H1 (cell line): ENCODE measurements at regions not wholly inside any gene's neighbourhood (a gene's known extent, or its start where the extent isn't known, plus 50 kb on each side); places are given as distances from the start of the nearest gene placed in this dataset.

Source experiments
- CTCF ChIA-PET: fragments of 300-600 bp; sonication (Branson Sonifier 250); formaldehyde crosslinking; loops from one replicate; lab custom pipeline; 2021; ENCODE audit not compliant: partially characterized antibody; lab: Charles Lee
- POLR2A ChIA-PET: fragments of 300-600 bp; sonication (Branson Sonifier 250); formaldehyde crosslinking; loops from one replicate; lab custom pipeline; 2021; ENCODE audit warnings: inconsistent platforms; ENCODE audit not compliant: partially characterized antibody; lab: Charles Lee
- DNase-seq, 2 experiments: peaks; one replicate each; pipeline versions ENCODE4 v3.0.0 to v3.0.0-alpha.2; 2010 to 2022; ENCODE audit warnings: low spot score in 2 of 2, low read depth in 1 of 2, mixed read lengths in 1 of 2
- FAIRE-seq: peaks from 2 replicates; lab custom pipeline; 2011; peaks lifted over from hg19 to GRCh38; lab: Jason Lieb, UNC
- H2AFZ ChIP-seq: 2 replicates; pipeline ENCODE4 v1.8.1; 2012; ENCODE audit warnings: low read length, inconsistent platforms
- H2AK5ac ChIP-seq: 2 replicates; pipeline ENCODE4 v1.6.1; 2013; ENCODE audit warnings: low read depth, low read length
- H2BK120ac ChIP-seq: replicated peaks from 2 replicates; pipeline ENCODE3; 2013; ENCODE audit warnings: low read depth, low read length, inconsistent platforms
- H2BK12ac ChIP-seq: 2 replicates; pipeline ENCODE4 v1.6.1; 2013; ENCODE audit warnings: low read depth, low read length
- H2BK15ac ChIP-seq: 2 replicates; pipeline ENCODE4 v1.6.1; 2013; ENCODE audit warnings: low read length
- H2BK20ac ChIP-seq: 2 replicates; pipeline ENCODE4 v1.6.1; 2013; ENCODE audit warnings: low read length
- H2BK5ac ChIP-seq: 2 replicates; pipeline ENCODE4 v1.6.1; 2013; ENCODE audit warnings: low read depth, low read length
- H3K14ac ChIP-seq: 2 replicates; pipeline ENCODE4 v1.6.1; 2013; ENCODE audit warnings: inconsistent platforms; ENCODE audit not compliant: insufficient read length
- H3K18ac ChIP-seq: 2 replicates; pipeline ENCODE4 v1.6.1; 2013; ENCODE audit warnings: low read length; ENCODE audit errors: extremely low read depth
- H3K23ac ChIP-seq: 2 replicates; pipeline ENCODE4 v1.6.1; 2013; ENCODE audit warnings: inconsistent platforms; ENCODE audit not compliant: insufficient read length
- H3K23me2 ChIP-seq: 2 replicates; pipeline ENCODE4 v1.6.1; 2013; ENCODE audit warnings: low read depth, low read length
- H3K27ac ChIP-seq: 2 replicates; pipeline ENCODE4 v1.6.1; 2011; ENCODE audit warnings: low read depth, low read length, inconsistent platforms
- H3K27me3 ChIP-seq, 4 experiments: replicated peaks in 1 of 4; 1 replicate in 1 of 4; 2 replicates in 3 of 4; pipeline versions ENCODE4 v1.6.1 to v1.8.1; 2011 to 2013; ENCODE audit warnings: low read length in 3 of 4, mild to moderate bottlenecking in 3 of 4, inconsistent platforms in 2 of 4, mixed read lengths in 2 of 4, moderate library complexity in 1 of 4; ENCODE audit not compliant: control insufficient read depth in 3 of 4, insufficient read depth in 3 of 4; ENCODE audit errors: extremely low read depth in 1 of 4
- H3K36me3 ChIP-seq, 4 experiments: 2 replicates each; pipeline versions ENCODE4 v1.6.1 to v1.8.1; 2011 to 2013; ENCODE audit warnings: mild to moderate bottlenecking in 4 of 4, low read length in 3 of 4, moderate library complexity in 2 of 4, control low read depth in 1 of 4, inconsistent platforms in 1 of 4; ENCODE audit not compliant: insufficient read depth in 4 of 4, control insufficient read depth in 2 of 4
- H3K4ac ChIP-seq: replicated peaks from 2 replicates; pipeline ENCODE3; 2013; ENCODE audit warnings: low read length, low read depth, mixed read lengths, inconsistent platforms; ENCODE audit not compliant: insufficient read length
- H3K4me1 ChIP-seq, 4 experiments: replicated peaks in 1 of 4; 1 replicate in 1 of 4; 2 replicates in 3 of 4; pipeline versions ENCODE4 v1.6.1 to v1.8.1; 2011 to 2013; ENCODE audit warnings: low read length in 3 of 4, inconsistent platforms in 2 of 4, mixed read lengths in 1 of 4; ENCODE audit not compliant: insufficient read depth in 4 of 4, control insufficient read depth in 3 of 4
- H3K4me2 ChIP-seq, 2 experiments: 2 replicates each; pipeline versions ENCODE4 v1.6.1 to v1.8.1; 2011 to 2013; ENCODE audit warnings: low read depth in 2 of 2, low read length in 2 of 2, control low read depth in 1 of 2, inconsistent platforms in 1 of 2, mild to moderate bottlenecking in 1 of 2; ENCODE audit not compliant: insufficient read depth in 1 of 2
- H3K4me3 ChIP-seq, 4 experiments: fragments of 200-600, 300-600 bp in 1 of 4; sonication (generic), shearing (Covaris generic), sonication (Bioruptor Twin) in 1 of 4; 2 replicates each; pipeline versions ENCODE4 v1.5.1 to v1.8.1; 2011 to 2016; ENCODE audit warnings: low read length in 4 of 4, low read depth in 3 of 4, control low read depth in 2 of 4, inconsistent platforms in 2 of 4, mild to moderate bottlenecking in 2 of 4, mixed read lengths in 1 of 4, moderate library complexity in 1 of 4; ENCODE audit not compliant: insufficient read depth in 2 of 4; ENCODE audit errors: extremely low read depth in 1 of 4
- H3K56ac ChIP-seq: replicated peaks from 2 replicates; pipeline ENCODE3; 2013; ENCODE audit warnings: low read depth, mild to moderate bottlenecking, mixed read lengths, low read length, inconsistent platforms; ENCODE audit not compliant: insufficient read length
- H3K79me1 ChIP-seq: 2 replicates; pipeline ENCODE4 v1.6.1; 2013; ENCODE audit warnings: low read depth, low read length, control low read depth
- H3K79me2 ChIP-seq, 2 experiments: 2 replicates each; pipeline versions ENCODE4 v1.6.1 to v1.8.1; 2012 to 2013; ENCODE audit warnings: low read length in 2 of 2, mild to moderate bottlenecking in 2 of 2, inconsistent platforms in 1 of 2; ENCODE audit not compliant: insufficient read depth in 2 of 2, control insufficient read depth in 1 of 2
- H3K9ac ChIP-seq, 4 experiments: replicated peaks in 1 of 4; 1 replicate in 1 of 4; 2 replicates in 3 of 4; pipeline versions ENCODE4 v1.6.1 to v1.8.1; 2011 to 2013; ENCODE audit warnings: low read depth in 3 of 4, low read length in 3 of 4, control low read depth in 2 of 4, mild to moderate bottlenecking in 2 of 4, moderate library complexity in 2 of 4, inconsistent platforms in 1 of 4; ENCODE audit errors: extremely low read depth in 1 of 4
- H3K9me3 ChIP-seq, 2 experiments: 2 replicates each; pipeline versions ENCODE4 v1.6.1 to v1.8.1; 2012 to 2013; ENCODE audit warnings: mild to moderate bottlenecking in 2 of 2, moderate library complexity in 2 of 2, control low read depth in 1 of 2, inconsistent platforms in 1 of 2, low read depth in 1 of 2, low read length in 1 of 2, mixed read lengths in 1 of 2; ENCODE audit not compliant: insufficient read depth in 2 of 2
- H4K20me1 ChIP-seq, 2 experiments: replicated peaks in 1 of 2; 2 replicates each; pipeline versions ENCODE3 to v1.8.1; 2011 to 2013; ENCODE audit warnings: inconsistent platforms in 2 of 2, low read length in 2 of 2, mild to moderate bottlenecking in 1 of 2; ENCODE audit not compliant: insufficient read depth in 2 of 2, control insufficient read depth in 1 of 2
- H4K5ac ChIP-seq: 2 replicates; pipeline ENCODE4 v1.6.1; 2013; ENCODE audit warnings: low read length, low read depth, mixed read lengths, inconsistent platforms; ENCODE audit not compliant: insufficient read length
- H4K8ac ChIP-seq: 2 replicates; pipeline ENCODE4 v1.8.0; 2013; ENCODE audit warnings: mild to moderate bottlenecking, moderate library complexity, low read length, inconsistent platforms; ENCODE audit not compliant: insufficient read depth; ENCODE audit errors: extremely low read depth
- H4K91ac ChIP-seq: replicated peaks from 2 replicates; pipeline ENCODE3; 2013; ENCODE audit warnings: low read length, mixed read lengths, inconsistent platforms; ENCODE audit not compliant: insufficient read length
- CREB1 ChIP-seq: IDR thresholded peaks from 2 replicates; pipeline ENCODE4 v1.6.1; 2012; ENCODE audit warnings: inconsistent platforms
- HDAC2 ChIP-seq, 2 experiments: fragments of 300-600 bp in 1 of 2; sonication (generic) in 1 of 2; IDR thresholded peaks; 2 replicates each; pipeline ENCODE4 v1.6.1; 2011 to 2012; ENCODE audit warnings: low read depth in 2 of 2, low read length in 2 of 2, mild to moderate bottlenecking in 2 of 2, moderate library complexity in 2 of 2, borderline replicate concordance in 1 of 2, inconsistent platforms in 1 of 2
- SRF ChIP-seq: IDR thresholded peaks from 2 replicates; pipeline ENCODE4 v1.6.1; 2011; ENCODE audit warnings: mild to moderate bottlenecking, low read depth, low read length, moderate library complexity
- TBP ChIP-seq: IDR thresholded peaks from 2 replicates; pipeline ENCODE4 v1.6.1; 2011; ENCODE audit warnings: low read depth, low read length, improper control_type of control experiment
- whole genome bisulfite sequencing, 2 experiments: shearing (Covaris generic) in 1 of 2; methylation state at CpG; one replicate each; pipeline versions ENCODE4 v1.1.6 to v1.1.7; 2013 to 2015; ENCODE audit warnings: low lambda C conversion rate in 2 of 2, mixed read lengths in 2 of 2, inconsistent platforms in 1 of 2, low coverage in 1 of 2, missing lambda C conversion rate in 1 of 2; ENCODE audit not compliant: insufficient replicate concordance in 2 of 2, insufficient coverage in 1 of 2, insufficient read length in 1 of 2; ENCODE audit errors: extremely low coverage in 1 of 2, missing lambda C conversion rate in 1 of 2; 5-methylcytosine and 5-hydroxymethylcytosine counted together

GRCh38 chr11:38988908-38989307 lies 2390.9 kb upstream of the RAG2 start:
- no peak for FAIRE-seq
- H3K79me2 ChIP-seq, result no peaks in the 10 kb centered on the region
- TF ChIP-seq HDAC2 (IDR thresholded peaks at IDR 0.05; ENCODE audit: borderline replicate concordance in 1 of 2, low read depth in 2 of 2, low read length in 2 of 2), result no peak
- TF ChIP-seq TBP, result no peak
- TF ChIP-seq CREB1, result no peak
- TF ChIP-seq SRF, result no peak

More at GRCh38 chr11:38988908-38989307, 2390.9 kb upstream of the RAG2 start:
- Histone ChIP-seq H3K36me3 (no peaks in the 10 kb centered on the region), H3K23ac (no peak overlapping the region), H3K56ac (no peak overlapping the region), H3K23me2 (no peaks in the 10 kb centered on the region), H2BK120ac (no peak overlapping the region), H3K79me1 (no peaks in the 10 kb centered on the region), H2AFZ (no peak overlapping the region), H3K18ac (no peak overlapping the region), H4K91ac (no peak overlapping the region), H4K20me1 (no peaks in the 10 kb centered on the region), H3K27me3 (no peaks in the 10 kb centered on the region), H3K27ac (no peak overlapping the region), H2BK20ac (no peak overlapping the region), H3K9ac (no peak overlapping the region), H3K14ac (no peak overlapping the region), H3K4ac (no peak overlapping the region), H2BK5ac (no peak overlapping the region), H3K9me3 (no peaks in the 10 kb centered on the region), H4K5ac (no peak overlapping the region), H3K4me2 (no peak overlapping the region), H2AK5ac (no peak overlapping the region), H3K4me1 (no peaks in the 10 kb centered on the region), H4K8ac (no peak overlapping the region), H3K4me3 (no peak overlapping the region), H2BK15ac (no peak overlapping the region), H2BK12ac (no peak overlapping the region)
- CTCF ChIA-PET, result no interaction called here
- DNase-seq, result no peak
- POLR2A ChIA-PET, result no interaction called here
- 92% methylated on average over 3 of the region's 4 CpGs; no CpG with 5 or more reads in 1 of the 2 experiments for WGBS, 2 experiments
